Ishikawa (cell line): ENCODE measurements at regions not wholly inside any gene's neighbourhood (a gene's known extent, or its start where the extent isn't known, plus 50 kb on each side); places are given as distances from the start of the nearest gene placed in this dataset.

Experiments
- CEBPB ChIP-seq: IDR thresholded peaks from 2 replicates; pipeline ENCODE4 v1.6.1; 2012
- CREB1 ChIP-seq: IDR thresholded peaks from 2 replicates; pipeline ENCODE4 v1.6.1; 2012; ENCODE audit warnings: low read depth
- EGR1 ChIP-seq: IDR thresholded peaks from 2 replicates; pipeline ENCODE4 v1.6.1; 2012
- EP300 ChIP-seq: IDR thresholded peaks from 2 replicates; pipeline ENCODE4 v1.6.1; 2012; ENCODE audit warnings: borderline replicate concordance
- FOXM1 ChIP-seq: IDR thresholded peaks from 2 replicates; pipeline ENCODE4 v1.6.1; 2012; ENCODE audit warnings: low read depth, borderline replicate concordance
- MAX ChIP-seq: IDR thresholded peaks from 2 replicates; pipeline ENCODE4 v1.6.1; 2012
- NFIC ChIP-seq: IDR thresholded peaks from 2 replicates; pipeline ENCODE4 v1.6.1; 2012
- RAD21 ChIP-seq: IDR thresholded peaks from 2 replicates; pipeline ENCODE4 v1.6.1; 2012; ENCODE audit warnings: low read depth
- REST ChIP-seq: IDR thresholded peaks from 2 replicates; pipeline ENCODE4 v1.6.1; 2012; ENCODE audit warnings: low read depth, mild to moderate bottlenecking
- TAF1 ChIP-seq: IDR thresholded peaks from 2 replicates; pipeline ENCODE4 v1.6.1; 2012; ENCODE audit warnings: low read depth, mild to moderate bottlenecking
- TCF12 ChIP-seq: IDR thresholded peaks from 2 replicates; pipeline ENCODE4 v1.6.1; 2012; ENCODE audit warnings: low read depth
- YY1 ChIP-seq: IDR thresholded peaks from 2 replicates; pipeline ENCODE4 v1.6.1; 2012; ENCODE audit warnings: low read depth

- TF ChIP-seq CREB1 (no peak), CEBPB (no peak), RAD21 (no peak), REST (no peak), EP300 (no peak), YY1 (no peak), MAX (no peak), TAF1 (no peak), TCF12 (no peak), FOXM1 (no peak), EGR1 (no peak), NFIC (no peak)
Observed at GRCh38 chr15:38795471-38796245, 231.0 kb upstream of the RASGRP1 start.
